GM18502 (cell line): ENCODE measurements at regions not wholly inside any gene's neighbourhood (a gene's known extent, or its start where the extent isn't known, plus 50 kb on each side); places are given as distances from the start of the nearest gene placed in this dataset.
"Not testable (repeated sequence)": the region's sequence is repeated elsewhere in the genome, so short reads cannot be mapped to it uniquely, and the experiment has no call there.

ENCODE experiments used
- ATAC-seq: cut with Tn5 transposase; IDR thresholded peaks from one replicate; pipeline ENCODE4 v1.9.1; 2021; ENCODE audit warnings: mild to moderate bottlenecking; ENCODE audit not compliant: unreplicated experiment, poor library complexity

- ATAC-seq: no peak
Observed at GRCh38 chr1:187038784-187039183, 210.0 kb downstream of the PLA2G4A start.

GRCh38 chr1:187041104-187041503 is 212.4 kb downstream of the PLA2G4A start:
- ATAC-seq: no peak

- no peak for ATAC-seq
Observed at GRCh38 chr1:187042538-187042937, 213.8 kb downstream of the PLA2G4A start.

DNA sequence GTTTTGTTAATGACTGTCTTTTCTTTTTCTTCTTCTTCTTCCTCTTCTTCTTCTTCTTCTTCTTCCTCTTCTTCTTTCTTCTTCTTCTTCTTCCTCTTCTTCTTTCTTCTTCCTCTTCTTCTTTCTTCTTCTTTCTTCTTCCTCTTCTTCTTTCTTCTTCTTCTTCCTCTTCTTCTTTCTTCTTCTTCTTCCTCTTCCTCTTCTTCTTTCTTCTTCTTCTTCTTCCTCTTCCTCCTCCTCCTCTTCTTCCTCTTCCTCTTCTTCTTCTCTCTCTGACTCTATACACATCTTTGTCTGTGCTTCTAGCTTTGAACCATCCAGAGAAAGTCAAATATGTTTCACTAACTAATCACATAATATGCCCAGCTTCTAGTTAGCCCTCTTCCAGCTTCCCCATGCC is 214.7 kb downstream of the PLA2G4A start:
- not testable (repeated sequence) for ATAC-seq

DNA sequence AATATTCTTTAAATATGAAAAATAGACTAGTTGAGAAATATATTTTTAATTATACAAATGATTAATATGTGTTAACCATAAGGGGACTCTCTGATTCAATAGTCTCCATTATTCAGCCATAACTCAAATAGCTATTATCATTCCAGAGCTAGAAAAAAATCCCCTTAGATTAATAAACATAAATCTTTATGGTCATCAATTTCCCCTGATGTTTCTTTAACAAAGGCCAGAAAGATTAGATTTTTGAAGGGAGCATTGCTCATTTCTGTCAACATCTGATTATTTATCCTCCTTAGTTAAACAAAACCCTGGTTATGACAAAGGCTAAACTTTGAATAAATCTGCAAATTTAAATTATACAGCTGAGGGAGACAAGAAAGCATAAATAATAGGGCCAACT is 215.7 kb downstream of the PLA2G4A start:
- ATAC-seq: no peak

DNA sequence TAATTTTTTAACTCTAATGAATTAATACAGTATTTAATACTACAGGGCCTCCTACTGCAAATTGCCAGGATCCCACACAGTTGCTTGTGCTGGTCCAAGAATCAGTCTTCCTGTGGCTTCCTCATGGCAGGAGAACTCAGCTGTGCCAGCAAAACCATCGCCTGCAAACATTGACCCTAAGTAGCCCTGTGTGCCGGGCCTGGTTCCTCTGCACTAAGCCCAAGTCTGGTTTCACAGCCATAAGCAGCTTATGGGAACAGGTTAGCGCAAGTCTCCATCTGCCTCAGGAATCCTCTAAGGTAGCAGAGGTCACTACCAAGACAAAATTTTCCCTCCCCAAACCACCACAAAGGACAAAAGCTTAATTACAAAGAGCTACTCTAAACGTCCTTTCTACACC is 216.6 kb downstream of the PLA2G4A start:
- no peak for ATAC-seq

DNA sequence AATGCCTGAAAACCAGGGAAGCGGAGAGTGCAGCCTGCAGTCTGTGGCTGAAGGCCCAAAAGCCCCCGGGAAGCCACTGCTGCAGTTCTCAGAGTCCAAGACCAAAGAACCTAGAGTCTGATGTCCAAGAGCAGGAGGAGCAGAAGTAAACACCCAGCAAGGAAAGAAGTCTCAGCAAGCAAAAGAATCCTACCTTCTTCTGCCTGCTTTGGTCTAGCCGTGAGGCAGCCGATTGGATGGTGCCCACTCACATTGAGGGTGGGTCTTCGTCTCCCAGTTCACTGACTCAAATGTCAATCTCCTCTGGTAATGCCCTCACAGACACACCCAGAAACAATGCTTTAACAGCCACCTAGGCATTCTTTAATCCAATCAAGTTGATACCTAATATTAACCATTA is 217.5 kb downstream of the PLA2G4A start:
- no peak for ATAC-seq

GRCh38 chr1:187047298-187047697 is 218.5 kb downstream of the PLA2G4A start:
- no peak for ATAC-seq

GRCh38 chr1:187051618-187052232 is 223.0 kb downstream of the PLA2G4A start:
- ATAC-seq: peak; percentile 88

GRCh38 chr1:187053876-187054275 is 225.1 kb downstream of the PLA2G4A start:
- ATAC-seq: no peak

DNA sequence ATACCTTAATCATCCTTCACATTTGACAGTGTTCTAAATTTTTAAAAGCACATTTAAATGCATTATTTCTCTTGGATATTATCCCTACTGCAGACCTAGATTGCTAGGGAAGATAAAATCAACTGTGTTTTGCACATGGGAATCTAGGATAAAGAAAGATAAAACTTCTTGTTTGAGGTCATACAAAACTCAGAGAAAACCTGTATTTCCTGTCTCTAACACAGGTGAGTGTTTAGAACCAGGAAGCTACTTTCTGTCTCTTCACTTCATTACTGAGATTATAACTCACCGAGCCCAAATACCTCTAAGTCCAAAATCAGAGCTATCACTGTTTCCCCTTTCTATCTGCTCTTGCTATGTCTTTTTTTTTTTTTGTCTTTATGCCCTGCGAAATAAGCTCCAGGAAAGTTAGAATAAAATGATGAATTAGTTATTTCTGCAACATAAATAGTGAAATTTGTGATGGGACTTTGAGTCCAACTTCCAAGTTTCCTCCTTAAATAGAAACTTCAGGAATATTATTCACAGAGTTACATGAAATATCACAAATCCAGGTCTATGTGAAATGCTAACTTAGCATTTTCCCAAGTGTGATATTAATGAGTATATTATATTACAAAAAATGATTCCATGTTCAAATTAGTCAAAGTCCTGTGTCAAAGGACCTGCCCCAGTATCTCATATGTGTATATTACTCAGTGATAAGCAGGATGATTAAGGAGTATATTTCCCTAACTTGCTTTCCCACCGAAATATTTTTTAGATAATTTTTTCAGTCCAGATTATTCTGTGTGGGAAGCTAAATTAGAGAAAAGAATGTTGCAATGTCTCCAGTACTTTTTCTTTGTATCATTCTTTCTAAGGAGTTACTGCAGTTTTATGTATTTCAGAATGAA is 226.4 kb downstream of the PLA2G4A start:
- ATAC-seq: no peak

- no peak for ATAC-seq
Observed at GRCh38 chr1:187063271-187063670, 234.5 kb downstream of the PLA2G4A start.

DNA sequence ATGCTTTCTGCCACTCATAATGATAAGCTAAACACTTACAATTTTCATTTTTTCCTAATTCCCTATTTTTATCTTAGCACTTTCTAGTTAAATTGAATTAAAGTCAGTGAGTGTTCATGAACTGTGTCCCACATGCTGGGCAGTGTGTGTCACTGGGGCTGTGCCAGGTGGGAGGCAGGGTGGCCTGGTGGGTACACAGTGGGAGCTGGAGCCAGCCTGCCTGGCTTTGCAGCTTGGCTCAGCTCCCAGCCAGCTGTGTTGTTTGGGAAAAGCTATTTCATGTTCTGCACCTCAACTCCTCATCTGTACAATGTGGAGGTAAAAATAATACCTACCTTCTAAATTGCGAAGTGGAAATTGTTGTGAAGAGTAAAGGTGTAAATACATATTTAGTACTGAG is 238.4 kb downstream of the PLA2G4A start:
- ATAC-seq: no peak

GRCh38 chr1:187070076-187070475 is 241.3 kb downstream of the PLA2G4A start:
- ATAC-seq: no peak

DNA sequence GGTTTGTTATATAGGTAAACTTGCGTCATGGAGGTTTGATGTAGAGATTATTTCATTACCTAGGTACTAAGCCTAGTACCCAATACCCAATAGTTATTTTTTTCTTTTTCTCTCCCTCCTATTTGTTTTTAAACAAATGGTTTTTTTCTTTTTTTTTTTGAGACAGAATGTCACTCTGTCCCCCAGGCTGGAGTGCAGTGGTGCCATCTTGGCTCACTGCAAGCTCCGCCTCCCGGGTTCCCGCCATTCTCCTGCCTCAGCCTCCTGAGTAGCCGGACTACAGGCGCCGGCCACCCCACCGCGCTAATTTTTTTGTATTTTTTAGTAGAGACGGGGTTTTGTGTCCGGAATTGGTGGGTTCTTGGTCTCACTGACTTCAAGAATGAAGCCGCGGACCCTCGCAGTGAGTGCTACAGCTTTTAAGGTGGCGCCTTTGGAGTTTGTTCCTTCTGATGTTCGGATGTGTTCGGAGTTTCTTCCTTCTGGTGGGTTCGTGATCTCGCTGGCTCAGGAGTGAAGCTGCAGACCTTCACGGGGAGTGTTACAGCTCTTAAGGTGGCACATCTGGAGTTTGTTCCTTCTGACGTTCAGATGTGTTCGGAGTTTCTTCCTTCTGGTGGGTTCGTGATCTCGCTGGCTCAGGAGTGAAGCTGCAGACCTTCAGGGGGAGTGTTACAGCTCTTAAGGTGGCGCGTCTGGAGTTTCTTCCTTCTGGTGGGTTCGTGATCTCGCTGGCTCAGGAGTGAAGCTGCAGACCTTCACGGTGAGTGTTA is 243.7 kb downstream of the PLA2G4A start:
- not testable (repeated sequence) for ATAC-seq

- ATAC-seq: not testable (repeated sequence)
Observed at GRCh38 chr1:187073035-187073560, 244.3 kb downstream of the PLA2G4A start.

- not testable (repeated sequence) for ATAC-seq
Observed at GRCh38 chr1:187073634-187074245, 245.0 kb downstream of the PLA2G4A start.

DNA sequence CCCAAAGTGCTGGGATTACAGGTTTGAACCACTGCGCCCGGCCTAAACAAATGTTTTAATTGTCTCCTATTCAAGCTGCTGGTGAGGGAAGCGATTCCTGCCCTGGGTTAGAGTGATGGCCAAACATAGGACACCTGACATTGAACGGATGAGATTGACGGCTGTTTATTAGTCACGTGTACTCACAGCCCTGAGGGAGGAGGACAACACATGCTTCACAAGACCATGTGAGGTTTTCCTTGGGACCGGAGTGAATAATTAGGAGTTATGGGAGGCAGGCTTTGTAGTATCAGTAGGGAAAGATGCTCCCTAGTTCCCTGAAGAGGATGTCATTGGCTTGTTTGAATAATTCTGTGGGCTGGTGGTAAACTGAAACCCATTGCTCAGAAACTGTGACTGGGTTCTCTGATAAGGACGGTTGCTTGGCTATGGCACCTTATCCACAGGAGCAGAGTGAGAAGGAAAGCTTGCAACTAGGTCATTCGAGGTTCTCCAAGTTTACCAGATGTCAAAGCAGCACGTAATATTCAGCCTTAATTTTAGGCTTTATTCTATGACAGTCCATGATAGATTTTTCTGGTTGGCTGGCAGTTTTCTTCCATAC is 245.8 kb downstream of the PLA2G4A start:
- ATAC-seq: no peak

DNA sequence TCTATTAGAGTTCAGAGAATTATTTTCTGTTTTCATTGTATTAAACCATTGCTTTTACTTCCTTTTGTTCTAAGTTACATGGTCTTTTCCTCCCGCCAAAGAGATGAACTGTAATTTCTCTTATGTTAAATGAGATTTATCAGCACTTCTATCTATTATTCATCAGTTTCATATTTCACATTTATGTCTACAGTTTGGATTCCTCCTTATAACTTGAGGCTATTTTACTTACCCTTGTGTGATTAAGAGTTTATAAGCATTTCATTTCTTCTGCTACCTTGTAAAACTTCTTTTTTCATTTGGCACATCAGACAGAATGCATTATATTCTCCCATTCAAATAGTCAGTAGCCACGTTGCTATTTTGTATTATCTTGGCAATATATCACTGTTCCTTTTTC is 248.2 kb downstream of the PLA2G4A start:
- no peak for ATAC-seq

- ATAC-seq: no peak
Observed at GRCh38 chr1:187078321-187078720, 249.6 kb downstream of the PLA2G4A start.
